HG02763 (cell line): ENCODE measurements at regions not wholly inside any gene's neighbourhood (a gene's known extent, or its start where the extent isn't known, plus 50 kb on each side); places are given as distances from the start of the nearest gene placed in this dataset.
A peak's percentile ranks its signal among the peaks of the same experiment; 100 is the strongest.
"Not testable (repeated sequence)": the region's sequence is repeated elsewhere in the genome, so short reads cannot be mapped to it uniquely, and the experiment has no call there.

Source experiments
- ATAC-seq: cut with Tn5 transposase; IDR thresholded peaks from one replicate; pipeline ENCODE4 v1.9.1; 2021; ENCODE audit warnings: mild to moderate bottlenecking, moderate library complexity; ENCODE audit not compliant: unreplicated experiment

GRCh38 chr6:167208819-167209576, 51.2 kb upstream of the GPR31 start:
- no peak for ATAC-seq

- no peak for ATAC-seq
Measured at GRCh38 chr6:167209577-167209975, 51.8 kb upstream of the GPR31 start.

GRCh38 chr6:167210375-167211294, 52.9 kb upstream of the GPR31 start:
- no peak for ATAC-seq

- ATAC-seq, result no peak
Measured at GRCh38 chr6:167211295-167211648, 53.5 kb upstream of the GPR31 start.

- ATAC-seq, result no peak
Measured at GRCh38 chr6:167211881-167212712, 54.3 kb upstream of the GPR31 start.

- ATAC-seq, result peak; percentile 61
Measured at GRCh38 chr6:167212713-167213005, 54.9 kb upstream of the GPR31 start.

- no peak for ATAC-seq
Measured at GRCh38 chr6:167214206-167214605, 56.4 kb upstream of the GPR31 start.

- ATAC-seq, result not testable (repeated sequence)
Measured at GRCh38 chr6:167215429-167216250, 57.9 kb upstream of the GPR31 start.

GRCh38 chr6:167216390-167217050, 58.7 kb upstream of the GPR31 start:
- ATAC-seq, result not testable (repeated sequence)

- not testable (repeated sequence) for ATAC-seq
Measured at GRCh38 chr6:167217073-167217472, 59.3 kb upstream of the GPR31 start.

- ATAC-seq, result not testable (repeated sequence)
Measured at GRCh38 chr6:167217951-167218759, 60.4 kb upstream of the GPR31 start.

GRCh38 chr6:167219079-167219478, 61.3 kb upstream of the GPR31 start:
- ATAC-seq, result not testable (repeated sequence)

- ATAC-seq, result no peak
Measured at GRCh38 chr6:167219967-167220512, 62.3 kb upstream of the GPR31 start.

GRCh38 chr6:167221400-167222201, 63.8 kb upstream of the GPR31 start:
- ATAC-seq, result no peak

- ATAC-seq, result not testable (repeated sequence)
Measured at GRCh38 chr6:167225566-167226382, 65.3 kb upstream of the UNC93A start.

- no peak for ATAC-seq
Measured at GRCh38 chr6:167226383-167226685, 64.8 kb upstream of the UNC93A start.

- ATAC-seq, result no peak
Measured at GRCh38 chr6:167226791-167227190, 64.3 kb upstream of the UNC93A start.
